ENCODE measurements at regions not wholly inside any gene's neighbourhood (a gene's known extent, or its start where the extent isn't known, plus 50 kb on each side); places are given as distances from the start of the nearest gene placed in this dataset.

DNA sequence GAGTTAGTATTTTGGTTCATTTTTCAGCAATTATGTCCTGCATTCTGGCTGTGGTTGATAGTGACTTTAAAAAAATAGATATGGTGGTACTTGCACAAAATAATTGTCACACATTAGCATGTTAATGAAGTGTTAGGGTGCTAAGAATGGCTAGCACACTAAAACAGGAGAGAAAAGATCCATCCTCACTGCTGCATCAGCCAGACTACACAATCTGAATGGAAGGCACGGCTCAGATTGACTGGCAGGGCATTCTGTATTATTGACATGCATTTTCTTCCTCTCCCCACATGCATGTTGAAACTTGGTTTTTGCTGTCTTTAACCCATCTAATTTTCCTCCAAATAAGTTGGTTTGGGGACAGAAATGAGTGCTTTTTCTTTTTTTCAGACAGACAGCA, 306.3 kb downstream of the PRL start:
- TF ChIP-seq CTCF (IDR thresholded peaks at IDR 0.05) = no peak
- no peak for DNase-seq (ENCODE audit: low spot score)
- ATAC-seq (ENCODE audit: low FRiP score) = no peak

DNA sequence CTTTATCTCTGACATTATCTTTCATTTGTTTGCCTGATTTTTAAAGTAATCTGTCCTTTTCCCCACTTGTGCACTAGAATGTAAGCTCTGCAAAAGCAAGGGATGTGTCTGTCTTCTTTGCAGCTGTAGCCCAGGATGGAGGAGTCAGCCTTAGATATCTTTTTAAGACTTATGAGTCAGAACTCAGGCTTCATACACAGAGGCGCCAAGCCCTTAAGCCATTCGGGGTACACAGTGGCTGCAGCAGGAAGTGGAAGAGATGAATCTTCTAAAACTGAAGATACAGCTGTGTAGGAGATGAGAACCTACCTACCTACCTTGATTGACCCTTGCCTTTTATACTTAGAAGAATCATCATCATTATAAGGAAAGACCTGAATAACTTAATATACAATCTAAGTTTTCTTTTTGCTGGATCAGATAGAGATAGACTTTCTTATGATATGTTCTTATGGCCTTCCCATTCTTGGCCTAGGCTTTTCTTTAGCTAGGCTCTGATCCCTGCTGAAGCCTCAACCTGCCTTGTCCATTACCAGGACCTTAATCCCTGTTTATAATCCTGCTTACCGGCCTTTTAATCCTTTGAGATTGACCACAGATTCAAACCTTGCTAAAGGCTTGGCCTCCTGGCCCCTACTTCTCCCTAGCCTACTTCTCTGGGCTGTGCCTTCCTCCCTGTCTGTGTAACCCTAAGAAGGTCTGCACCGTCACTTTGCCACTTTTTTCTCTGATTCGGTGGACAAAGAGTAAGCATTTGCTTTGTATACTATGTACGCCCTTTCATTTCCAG, 304.5 kb downstream of the PRL start:
- DNase-seq (ENCODE audit: low spot score) (no peak), ATAC-seq (ENCODE audit: low FRiP score) (peak; percentile 88)
- no peak for TF ChIP-seq CTCF (IDR thresholded peaks at IDR 0.05)

- no peak for ATAC-seq (ENCODE audit: low FRiP score)
- DNase-seq (ENCODE audit: low spot score) = no peak
- TF ChIP-seq CTCF (IDR thresholded peaks at IDR 0.05) = no peak
These were observed 303.0 kb downstream of the PRL start for GRCh38 chr6:21993841-21994240.

- ATAC-seq (ENCODE audit: low FRiP score) (no peak), DNase-seq (ENCODE audit: low spot score) (no peak)
- TF ChIP-seq CTCF (IDR thresholded peaks at IDR 0.05) = no peak
These were observed 302.0 kb downstream of the PRL start for GRCh38 chr6:21994821-21995220.

- ATAC-seq (ENCODE audit: low FRiP score) (no peak), DNase-seq (ENCODE audit: low spot score) (no peak)
- no peak for TF ChIP-seq CTCF (IDR thresholded peaks at IDR 0.05)
These were observed 301.5 kb downstream of the PRL start for GRCh38 chr6:21995318-21995717.

GRCh38 chr6:21996425-21997118, 300.3 kb downstream of the PRL start:
- no peak for ATAC-seq (ENCODE audit: low FRiP score)
- TF ChIP-seq CTCF (IDR thresholded peaks at IDR 0.05) = no peak
- DNase-seq (ENCODE audit: low spot score) = no peak

Measured in omental fat pad (tissue), 3 donors.